ENCODE measurements at regions not wholly inside any gene's neighbourhood (a gene's known extent, or its start where the extent isn't known, plus 50 kb on each side); places are given as distances from the start of the nearest gene placed in this dataset.

GRCh38 chr4:170777663-170778062 is 687.9 kb upstream of the AADAT start:
- in situ Hi-C loops (cut with MboI; ENCODE audit: low sequenced_read_pairs) = no loop called here
- no peaks in the 10 kb centered on the region for H3K36me3 ChIP-seq (replicated peaks)

DNA sequence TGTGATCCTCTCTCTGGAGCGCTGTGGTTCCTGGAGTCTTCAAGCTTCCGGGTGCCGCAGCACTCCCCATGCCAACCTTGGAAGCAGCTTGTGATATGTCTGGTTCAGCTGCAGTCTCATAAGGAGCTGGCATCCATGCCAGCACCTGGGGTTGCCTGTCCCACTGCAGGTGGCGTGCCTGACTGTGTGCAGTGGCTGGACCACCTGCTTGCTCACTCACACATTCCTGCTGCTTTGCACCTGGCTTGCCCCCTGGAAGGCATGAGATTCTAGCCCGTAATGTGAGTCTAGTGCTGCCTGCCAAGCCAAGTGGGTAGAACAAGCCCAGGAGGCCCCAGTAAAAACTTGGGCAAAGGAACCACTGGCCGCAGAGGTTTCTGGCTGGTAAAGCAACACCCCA is 687.2 kb upstream of the AADAT start:
- H3K4me1 ChIP-seq = no peaks in the 10 kb centered on the region
- H3K9me3 ChIP-seq = no peaks in the 10 kb centered on the region
- no peak overlapping the region for H3K4me3 ChIP-seq
- in situ Hi-C loops (cut with MboI; ENCODE audit: low sequenced_read_pairs) = no loop called here
- no peaks in the 10 kb centered on the region for H3K36me3 ChIP-seq (replicated peaks)
- no peaks in the 10 kb centered on the region for H3K27me3 ChIP-seq (ENCODE audit: low read depth)
- no peak for DNase-seq (ENCODE audit: low spot score in 2 of 2)

More at GRCh38 chr4:170777663-170778062, 687.9 kb upstream of the AADAT start:
- DNase-seq (ENCODE audit: low spot score in 2 of 2) = no peak
- no peaks in the 10 kb centered on the region for H3K9me3 ChIP-seq
- no peaks in the 10 kb centered on the region for H3K27me3 ChIP-seq (ENCODE audit: low read depth)
- H3K4me1 ChIP-seq = no peaks in the 10 kb centered on the region
- no peak overlapping the region for H3K4me3 ChIP-seq

DNA sequence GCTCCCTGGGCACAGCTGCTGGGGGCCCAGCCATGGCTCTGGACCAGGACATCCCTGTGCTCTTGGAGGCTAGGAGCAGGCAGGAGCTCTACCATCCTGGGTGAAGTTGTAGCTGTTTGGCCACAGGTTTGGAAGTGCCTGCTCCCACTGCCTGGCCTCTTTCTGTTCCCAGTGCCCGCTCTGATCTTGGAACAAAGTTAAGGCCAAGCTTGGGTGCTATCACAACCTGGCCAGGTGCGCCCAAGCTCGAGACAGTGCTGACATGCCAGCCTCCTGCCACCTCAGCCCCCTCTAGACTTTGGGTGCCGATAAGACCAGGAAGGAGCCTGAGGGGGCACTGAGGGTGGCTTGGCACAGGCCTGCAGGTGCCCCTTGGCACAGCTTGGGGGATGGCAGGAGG is 686.1 kb upstream of the AADAT start:
- Histone ChIP-seq H3K36me3 (replicated peaks) (no peaks in the 10 kb centered on the region), H3K9me3 (no peaks in the 10 kb centered on the region), H3K27me3 (ENCODE audit: low read depth) (no peaks in the 10 kb centered on the region), H3K4me3 (no peak overlapping the region), H3K4me1 (no peaks in the 10 kb centered on the region)
- no peak for DNase-seq (ENCODE audit: low spot score in 2 of 2)
- in situ Hi-C loops (cut with MboI; ENCODE audit: low sequenced_read_pairs) = no loop called here

- no peaks in the 10 kb centered on the region for H3K9me3 ChIP-seq
- H3K27me3 ChIP-seq (ENCODE audit: low read depth) = no peaks in the 10 kb centered on the region
- no peaks in the 10 kb centered on the region for H3K4me1 ChIP-seq
- in situ Hi-C loops (cut with MboI; ENCODE audit: low sequenced_read_pairs) = no loop called here
- DNase-seq (ENCODE audit: low spot score in 2 of 2) = no peak
- H3K36me3 ChIP-seq (replicated peaks) = no peaks in the 10 kb centered on the region
- H3K4me3 ChIP-seq = no peak overlapping the region
Measured at GRCh38 chr4:170773709-170774273, 684.0 kb upstream of the AADAT start.

- no peak for DNase-seq (ENCODE audit: low spot score in 2 of 2)
- in situ Hi-C loops (cut with MboI; ENCODE audit: low sequenced_read_pairs) = no loop called here
- Histone ChIP-seq H3K36me3 (replicated peaks) (no peaks in the 10 kb centered on the region), H3K27me3 (ENCODE audit: low read depth) (no peaks in the 10 kb centered on the region), H3K9me3 (no peaks in the 10 kb centered on the region), H3K4me1 (no peaks in the 10 kb centered on the region), H3K4me3 (no peak overlapping the region)
Measured at GRCh38 chr4:170772429-170772828, 682.7 kb upstream of the AADAT start.

DNA sequence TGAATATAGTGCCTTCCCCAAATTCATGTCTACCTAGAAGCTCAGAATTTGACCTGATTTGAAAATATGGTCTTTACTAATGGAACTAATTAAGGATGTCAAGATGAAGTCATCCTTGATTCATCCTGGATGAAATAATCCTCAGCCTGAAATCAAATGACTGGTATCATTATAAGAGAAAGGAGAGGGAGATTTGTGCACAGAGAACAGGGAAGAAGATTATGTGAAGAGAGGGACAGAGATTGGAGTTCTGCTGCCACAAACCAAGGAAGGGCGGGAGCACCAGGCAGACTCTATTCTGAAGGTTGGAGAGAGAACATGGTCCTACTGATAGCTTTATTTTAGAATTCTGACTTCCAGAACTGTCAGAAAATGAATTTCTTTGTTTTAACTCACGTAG is 680.9 kb upstream of the AADAT start:
- no peaks in the 10 kb centered on the region for H3K9me3 ChIP-seq
- in situ Hi-C loops (cut with MboI; ENCODE audit: low sequenced_read_pairs) = no loop called here
- H3K36me3 ChIP-seq (replicated peaks) = no peaks in the 10 kb centered on the region
- DNase-seq (ENCODE audit: low spot score in 2 of 2) = no peak
- no peaks in the 10 kb centered on the region for H3K4me1 ChIP-seq
- H3K27me3 ChIP-seq (ENCODE audit: low read depth) = no peaks in the 10 kb centered on the region
- H3K4me3 ChIP-seq = no peak overlapping the region

GRCh38 chr4:170769862-170770261 is 680.1 kb upstream of the AADAT start:
- H3K27me3 ChIP-seq (ENCODE audit: low read depth) = no peaks in the 10 kb centered on the region
- in situ Hi-C loops (cut with MboI; ENCODE audit: low sequenced_read_pairs) = no loop called here
- no peaks in the 10 kb centered on the region for H3K9me3 ChIP-seq

GRCh38 chr4:170758988-170759387 is 669.2 kb upstream of the AADAT start:
- H3K9me3 ChIP-seq = no peaks in the 10 kb centered on the region
- H3K4me1 ChIP-seq = no peaks in the 10 kb centered on the region
- H3K4me3 ChIP-seq = no peak overlapping the region
- H3K36me3 ChIP-seq (replicated peaks) = no peaks in the 10 kb centered on the region
- DNase-seq (ENCODE audit: low spot score in 2 of 2) = no peak
- in situ Hi-C loops (cut with MboI; ENCODE audit: low sequenced_read_pairs) = no loop called here
- no peaks in the 10 kb centered on the region for H3K27me3 ChIP-seq (ENCODE audit: low read depth)

More at GRCh38 chr4:170769862-170770261, 680.1 kb upstream of the AADAT start:
- DNase-seq (ENCODE audit: low spot score in 2 of 2) = no peak
- Histone ChIP-seq H3K36me3 (replicated peaks) (no peaks in the 10 kb centered on the region), H3K4me3 (no peak overlapping the region), H3K4me1 (no peaks in the 10 kb centered on the region)

DNA sequence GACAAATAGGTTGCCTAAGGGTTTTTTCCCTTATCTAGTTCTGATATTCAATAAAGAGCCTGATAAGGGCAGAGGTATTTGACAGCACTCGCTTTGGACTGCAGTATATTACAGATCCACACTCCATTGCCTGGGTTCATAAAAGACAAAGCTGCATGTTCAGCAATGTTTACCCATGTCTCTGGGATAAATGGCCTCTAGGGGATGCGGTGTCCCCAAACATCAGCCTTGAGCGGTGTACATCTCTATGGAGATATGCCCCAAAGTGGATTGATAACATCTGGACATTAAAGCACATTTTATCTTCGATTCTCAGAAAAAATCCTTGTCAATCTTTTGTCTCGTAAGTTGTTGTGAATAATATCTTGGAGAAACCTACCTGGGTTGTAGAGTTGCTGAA is 660.8 kb upstream of the AADAT start:
- DNase-seq (ENCODE audit: low spot score in 2 of 2) = no peak
- in situ Hi-C loops (cut with MboI; ENCODE audit: low sequenced_read_pairs) = no loop called here
- H3K27me3 ChIP-seq (ENCODE audit: low read depth) = no peaks in the 10 kb centered on the region

GRCh38 chr4:170748975-170749374 is 659.2 kb upstream of the AADAT start:
- no peak for DNase-seq (ENCODE audit: low spot score in 2 of 2)
- Histone ChIP-seq H3K4me1 (no peaks in the 10 kb centered on the region), H3K9me3 (no peaks in the 10 kb centered on the region), H3K4me3 (no peak overlapping the region), H3K36me3 (replicated peaks) (no peaks in the 10 kb centered on the region), H3K27me3 (ENCODE audit: low read depth) (no peaks in the 10 kb centered on the region)
- in situ Hi-C loops (cut with MboI; ENCODE audit: low sequenced_read_pairs) = no loop called here

More for the DNA sequence above, 660.8 kb upstream of the AADAT start:
- H3K36me3 ChIP-seq (replicated peaks) = no peaks in the 10 kb centered on the region
- no peak overlapping the region for H3K4me3 ChIP-seq
- no peaks in the 10 kb centered on the region for H3K4me1 ChIP-seq
- H3K9me3 ChIP-seq = no peaks in the 10 kb centered on the region

GRCh38 chr4:170743633-170744032 is 653.9 kb upstream of the AADAT start:
- in situ Hi-C loops (cut with MboI; ENCODE audit: low sequenced_read_pairs) = no loop called here
- Histone ChIP-seq H3K4me3 (no peak overlapping the region), H3K27me3 (ENCODE audit: low read depth) (no peaks in the 10 kb centered on the region), H3K9me3 (no peaks in the 10 kb centered on the region), H3K4me1 (no peaks in the 10 kb centered on the region), H3K36me3 (replicated peaks) (no peaks in the 10 kb centered on the region)
- no peak for DNase-seq (ENCODE audit: low spot score in 2 of 2)

DNA sequence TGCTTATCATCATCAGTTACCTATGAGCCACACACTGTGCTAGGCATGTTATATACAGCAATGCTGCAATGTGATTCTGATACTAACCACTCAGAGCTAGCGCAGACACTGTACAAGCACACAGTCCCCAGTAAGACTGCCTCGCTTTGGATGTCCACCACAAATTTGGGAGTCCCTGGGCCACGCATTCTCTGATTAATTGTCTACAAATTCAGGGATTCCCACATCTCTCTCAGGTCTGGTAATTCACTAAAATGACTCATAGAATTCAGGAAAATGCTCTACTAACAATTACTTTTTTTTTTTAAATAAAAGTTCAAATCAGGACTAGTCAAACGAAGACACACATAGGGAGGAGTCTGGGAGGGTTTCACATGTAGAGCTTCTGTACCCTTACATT is 652.1 kb upstream of the AADAT start:
- Histone ChIP-seq H3K4me1 (no peaks in the 10 kb centered on the region), H3K9me3 (no peaks in the 10 kb centered on the region), H3K36me3 (replicated peaks) (no peaks in the 10 kb centered on the region), H3K4me3 (no peak overlapping the region), H3K27me3 (ENCODE audit: low read depth) (no peaks in the 10 kb centered on the region)
- DNase-seq (ENCODE audit: low spot score in 2 of 2) = no peak
- in situ Hi-C loops (cut with MboI; ENCODE audit: low sequenced_read_pairs) = no loop called here

- no peak for DNase-seq (ENCODE audit: low spot score in 2 of 2)
- no peaks in the 10 kb centered on the region for H3K36me3 ChIP-seq (replicated peaks)
- H3K4me3 ChIP-seq = no peak overlapping the region
- no peaks in the 10 kb centered on the region for H3K9me3 ChIP-seq
- in situ Hi-C loops (cut with MboI; ENCODE audit: low sequenced_read_pairs) = no loop called here
- H3K4me1 ChIP-seq = no peaks in the 10 kb centered on the region
- no peaks in the 10 kb centered on the region for H3K27me3 ChIP-seq (ENCODE audit: low read depth)
Measured at GRCh38 chr4:170736710-170737109, 647.0 kb upstream of the AADAT start.

DNA sequence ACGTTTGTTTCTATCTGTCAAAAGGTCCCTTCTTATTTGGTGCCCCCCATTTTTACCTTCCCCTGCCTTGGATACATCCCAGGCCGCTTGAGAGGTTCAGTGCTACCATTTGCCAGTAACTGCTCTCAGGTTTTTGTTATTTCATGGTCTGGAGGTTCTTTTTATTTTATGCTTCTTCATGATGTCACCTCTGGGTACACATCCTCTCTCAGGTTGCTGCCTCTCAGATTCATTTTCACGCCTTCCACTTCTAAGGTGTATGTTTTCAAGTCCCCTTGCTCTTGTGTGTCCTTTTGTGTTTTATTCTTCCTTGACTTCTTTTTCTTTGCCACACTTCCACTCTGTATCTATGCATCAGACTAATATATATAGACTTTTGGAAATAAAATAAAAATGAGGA is 640.1 kb upstream of the AADAT start:
- Histone ChIP-seq H3K27me3 (ENCODE audit: low read depth) (no peaks in the 10 kb centered on the region), H3K4me3 (no peak overlapping the region), H3K4me1 (no peaks in the 10 kb centered on the region), H3K36me3 (replicated peaks) (no peaks in the 10 kb centered on the region), H3K9me3 (no peaks in the 10 kb centered on the region)
- no peak for DNase-seq (ENCODE audit: low spot score in 2 of 2)
- in situ Hi-C loops (cut with MboI; ENCODE audit: low sequenced_read_pairs) = no loop called here

DNA sequence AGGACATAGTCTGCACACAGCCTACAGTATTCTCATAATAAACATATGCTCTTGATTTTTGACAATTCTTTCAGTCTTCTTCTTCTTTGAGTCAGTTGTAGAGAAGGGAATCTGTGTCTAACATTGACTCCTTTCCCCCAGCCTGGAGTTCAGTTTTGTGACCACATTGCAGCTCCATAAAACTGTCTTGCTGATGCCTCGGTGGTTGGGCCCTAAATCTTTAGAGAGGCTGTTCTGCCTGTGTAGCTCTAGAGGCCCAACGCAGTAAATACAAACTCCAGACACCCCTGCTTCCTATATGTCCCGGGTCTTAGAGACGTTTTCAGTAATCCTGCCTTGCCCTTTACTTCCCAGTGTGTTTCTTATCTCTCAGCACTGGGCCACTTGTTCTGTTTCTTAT is 639.5 kb upstream of the AADAT start:
- no peaks in the 10 kb centered on the region for H3K36me3 ChIP-seq (replicated peaks)
- no peak overlapping the region for H3K4me3 ChIP-seq
- DNase-seq (ENCODE audit: low spot score in 2 of 2) = no peak
- H3K27me3 ChIP-seq (ENCODE audit: low read depth) = no peaks in the 10 kb centered on the region
- no peaks in the 10 kb centered on the region for H3K9me3 ChIP-seq
- in situ Hi-C loops (cut with MboI; ENCODE audit: low sequenced_read_pairs) = no loop called here
- H3K4me1 ChIP-seq = no peaks in the 10 kb centered on the region
